ENCODE measurements at regions not wholly inside any gene's neighbourhood (a gene's known extent, or its start where the extent isn't known, plus 50 kb on each side); places are given as distances from the start of the nearest gene placed in this dataset.
A peak's percentile ranks its signal among the peaks of the same experiment; 100 is the strongest.

- TF ChIP-seq POLR2A (IDR thresholded peaks at IDR 0.05), result no peak
- no peak for TF ChIP-seq CTCF (IDR thresholded peaks at IDR 0.05)
- Histone ChIP-seq H3K9me3 (peaks cover 0 to 6% (median 0%) of the 10 kb centered on the region in 12 donors), H3K27me3 (peaks cover 0 to 22% (median 0%) of the 10 kb centered on the region in 9 donors), H3K4me3 (no peak overlapping the region), H3K27ac (no peak overlapping the region), H3K36me3 (no peaks in the 10 kb centered on the region), H3K4me1 (no peaks in the 10 kb centered on the region)
- ATAC-seq (no peak), DNase-seq (peak in 1 of 5 donors; percentile 19)
- 85 to 90% (median 86%) methylated on average over 14 of the region's 14 CpGs for WGBS, 4 donors
- intact Hi-C loops (cut with DNase I), result loop anchor here in 1 of 10 donors (10.0 kb wide), 1 partner anchor 56 kb away; no protein-coding TSS in a partner anchor
Observed at GRCh38 chr22:48888466-48889208, 939.0 kb downstream of the BRD1 start.

- Histone ChIP-seq H3K27me3 (peaks cover 0 to 24% (median 0%) of the 10 kb centered on the region in 9 donors), H3K27ac (no peak overlapping the region), H3K4me1 (no peaks in the 10 kb centered on the region), H3K9me3 (peaks cover 0 to 6% (median 0%) of the 10 kb centered on the region in 12 donors), H3K4me3 (no peak overlapping the region), H3K36me3 (no peaks in the 10 kb centered on the region)
- WGBS, 4 donors, result 76 to 93% (median 89%) methylated on average over 3 of the region's 3 CpGs
- intact Hi-C loops (cut with DNase I), result loop anchor here in 1 of 10 donors (10.0 kb wide), 1 partner anchor 57 kb away; no protein-coding TSS in a partner anchor
- DNase-seq, result no peak
- TF ChIP-seq CTCF (IDR thresholded peaks at IDR 0.05), result no peak
- no peak for TF ChIP-seq POLR2A (IDR thresholded peaks at IDR 0.05)
- no peak for ATAC-seq
Observed at GRCh38 chr22:48887394-48888332, 940.0 kb downstream of the BRD1 start.

- H3K4me1 ChIP-seq, result no peaks in the 10 kb centered on the region
- H3K27ac ChIP-seq, result no peak overlapping the region
- TF ChIP-seq POLR2A (IDR thresholded peaks at IDR 0.05), result no peak
- no peak for TF ChIP-seq CTCF (IDR thresholded peaks at IDR 0.05)
- ATAC-seq, result no peak
- no peak overlapping the region for H3K4me3 ChIP-seq
- DNase-seq, result peak in 1 of 5 donors; percentile 22
- peaks cover 0 to 4% (median 0%) of the 10 kb centered on the region in 12 donors for H3K9me3 ChIP-seq
- WGBS, 4 donors, result 76 to 85% (median 79%) methylated on average over 20 to 22 of the region's 22 CpGs
- H3K27me3 ChIP-seq, result peaks cover 0 to 20% (median 0%) of the 10 kb centered on the region in 9 donors
- no peaks in the 10 kb centered on the region for H3K36me3 ChIP-seq
- intact Hi-C loops (cut with DNase I), result loop anchor here in 1 of 10 donors (10.0 kb wide), 1 partner anchor 58 kb away; no protein-coding TSS in a partner anchor
Observed at GRCh38 chr22:48886604-48887393, 940.9 kb downstream of the BRD1 start.

Data from heart left ventricle (tissue), 16 donors.